Superior temporal gyrus (tissue), 1 donor: ENCODE measurements at regions not wholly inside any gene's neighbourhood (a gene's known extent, or its start where the extent isn't known, plus 50 kb on each side); places are given as distances from the start of the nearest gene placed in this dataset.
"Not testable (repeated sequence)": the region's sequence is repeated elsewhere in the genome, so short reads cannot be mapped to it uniquely, and the experiment has no call there.

Experiments used
- DNase-seq: peaks from one replicate; pipeline ENCODE4 v3.0.0-alpha.2; 2016; ENCODE audit errors: extremely low spot score

DNA sequence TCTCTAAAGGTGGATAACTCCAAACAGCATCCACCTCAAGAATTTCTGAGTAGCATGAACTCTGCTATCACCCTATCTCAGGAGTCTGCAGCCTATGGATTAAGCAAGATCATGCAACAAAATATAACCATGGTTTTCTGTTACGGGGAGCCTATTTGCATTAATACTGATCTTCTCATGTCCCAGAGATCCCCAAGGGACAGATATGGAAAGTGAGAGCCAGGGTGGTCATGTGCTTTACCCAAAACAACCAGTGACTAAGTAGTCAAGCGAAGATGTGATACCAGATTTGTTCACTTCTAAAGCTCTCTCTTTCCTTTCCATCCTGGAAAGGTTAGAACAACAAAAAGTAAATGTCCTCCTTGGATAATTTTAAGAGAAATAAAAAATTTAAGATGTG lies 125.1 kb downstream of the PRRX1 start:
- no peak for DNase-seq

DNA sequence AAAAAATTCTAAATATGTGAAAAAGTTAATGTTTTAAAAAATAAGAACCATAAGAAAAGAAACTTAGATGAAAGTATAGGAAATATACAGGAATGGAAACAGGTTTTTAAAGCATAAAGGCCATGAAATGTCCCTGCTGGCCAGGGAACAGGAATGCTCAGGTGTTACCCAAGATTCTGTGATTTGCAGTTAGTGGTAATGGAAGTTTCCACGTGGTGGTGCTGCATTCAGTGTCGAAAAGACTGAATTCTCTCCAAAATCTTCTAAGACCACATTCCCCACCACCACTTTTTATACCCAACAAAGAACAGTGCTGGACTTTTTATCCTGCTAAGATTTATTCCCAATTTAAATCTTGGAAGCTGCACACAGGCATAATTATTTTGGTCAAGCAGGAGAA lies 126.2 kb downstream of the PRRX1 start:
- DNase-seq: no peak

DNA sequence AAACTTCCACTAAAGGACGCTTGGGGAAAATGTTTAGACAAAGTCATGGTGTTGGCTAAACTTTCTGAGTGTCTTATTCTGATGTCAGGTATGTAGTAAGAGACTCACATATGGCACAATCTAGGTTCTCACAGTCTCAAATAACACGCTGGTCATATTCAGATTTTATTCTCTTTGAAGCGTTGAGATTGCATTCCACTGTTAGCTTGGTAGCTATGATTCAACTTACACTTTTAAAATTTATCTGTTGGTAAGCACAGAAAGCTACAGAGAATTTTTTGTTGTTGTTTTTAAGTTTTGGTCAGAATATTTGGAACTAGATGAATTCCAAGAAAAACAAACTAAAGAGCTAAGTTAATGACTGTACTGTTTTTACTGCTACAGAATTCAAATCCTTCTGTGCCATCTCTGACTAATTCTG lies 126.7 kb downstream of the PRRX1 start:
- DNase-seq: no peak

DNA sequence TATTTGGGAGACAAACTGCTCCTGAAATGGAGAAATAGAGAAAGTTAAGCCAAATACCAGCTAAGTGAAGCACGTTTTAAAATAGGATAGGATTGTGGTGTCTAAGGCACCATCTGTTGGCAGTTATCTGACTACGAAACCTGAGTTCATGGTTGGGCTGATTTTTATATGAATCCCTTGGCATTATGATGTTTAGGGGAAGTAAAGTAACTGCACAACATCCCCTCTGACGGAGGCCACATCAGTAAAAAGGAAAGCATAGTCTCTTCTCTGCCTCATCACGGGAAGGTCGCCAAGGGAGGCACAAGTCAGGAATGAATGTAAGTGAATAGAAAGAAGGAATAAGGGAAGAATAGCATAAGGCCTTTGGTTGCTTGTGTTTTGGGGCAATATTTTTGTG lies 128.0 kb downstream of the PRRX1 start:
- no peak for DNase-seq

DNA sequence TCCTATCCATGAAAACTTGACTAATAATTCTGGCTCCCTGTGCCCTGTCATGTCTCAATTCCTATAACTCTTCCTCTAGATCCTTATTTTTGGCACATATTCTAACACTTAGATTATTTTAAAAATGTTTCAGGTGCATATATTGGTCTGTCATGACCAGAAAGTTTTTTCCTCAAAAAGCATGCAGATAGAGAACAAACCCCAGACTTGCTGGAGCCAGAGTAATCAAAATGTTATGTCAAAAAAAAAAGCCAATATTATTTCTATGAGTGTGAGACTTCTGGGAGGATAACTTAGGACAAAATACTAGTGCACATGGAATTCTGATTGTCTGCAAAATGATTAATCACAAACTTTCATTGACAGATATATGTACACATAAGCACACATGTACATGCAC lies 135.1 kb upstream of the MROH9 start:
- no peak for DNase-seq

DNA sequence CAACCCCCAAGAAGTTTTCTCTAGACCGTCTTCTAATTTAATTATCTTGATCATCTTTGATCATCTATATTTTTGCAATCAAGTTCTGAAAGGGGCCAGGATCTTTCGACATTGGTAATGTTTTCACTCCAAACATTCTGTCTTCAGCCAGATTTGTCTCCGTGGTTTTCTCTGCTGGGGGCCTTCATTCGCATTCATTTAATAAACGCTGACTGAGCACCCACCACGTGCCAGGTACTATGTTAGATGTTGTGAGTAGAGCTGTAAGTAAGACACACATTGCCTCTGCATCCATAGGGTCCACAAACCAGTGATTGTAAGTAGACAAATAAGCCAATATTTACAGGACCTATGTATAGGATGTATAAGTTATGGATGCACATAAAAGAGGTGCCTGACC lies 134.5 kb upstream of the MROH9 start:
- DNase-seq: no peak

GRCh38 chr1:170803711-170804110 lies 131.6 kb upstream of the MROH9 start:
- DNase-seq: no peak

- no peak for DNase-seq
Observed at GRCh38 chr1:170804419-170804818, 130.9 kb upstream of the MROH9 start.

GRCh38 chr1:170804879-170805278 lies 130.5 kb upstream of the MROH9 start:
- DNase-seq: no peak

DNA sequence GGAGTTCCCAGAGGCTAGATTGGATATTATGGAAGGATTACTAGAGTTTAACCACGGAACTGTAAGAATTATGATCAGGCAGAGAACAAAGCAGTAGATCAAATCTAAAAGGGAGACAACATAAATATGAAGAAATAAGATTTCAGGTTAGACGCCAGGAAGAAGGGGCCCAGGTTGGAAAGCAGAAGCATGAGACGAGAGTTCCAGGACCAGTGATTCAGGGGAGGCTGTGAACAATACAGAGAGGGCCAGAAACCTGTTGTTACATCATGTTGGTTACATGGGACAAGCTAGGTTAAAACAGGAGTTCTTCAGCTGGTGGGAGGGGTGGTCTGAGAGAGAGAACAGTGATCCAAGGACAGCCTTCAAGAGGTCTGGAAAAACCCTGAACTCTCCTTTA lies 128.4 kb upstream of the MROH9 start:
- DNase-seq: no peak

- no peak for DNase-seq
Observed at GRCh38 chr1:170807432-170807831, 127.9 kb upstream of the MROH9 start.

DNA sequence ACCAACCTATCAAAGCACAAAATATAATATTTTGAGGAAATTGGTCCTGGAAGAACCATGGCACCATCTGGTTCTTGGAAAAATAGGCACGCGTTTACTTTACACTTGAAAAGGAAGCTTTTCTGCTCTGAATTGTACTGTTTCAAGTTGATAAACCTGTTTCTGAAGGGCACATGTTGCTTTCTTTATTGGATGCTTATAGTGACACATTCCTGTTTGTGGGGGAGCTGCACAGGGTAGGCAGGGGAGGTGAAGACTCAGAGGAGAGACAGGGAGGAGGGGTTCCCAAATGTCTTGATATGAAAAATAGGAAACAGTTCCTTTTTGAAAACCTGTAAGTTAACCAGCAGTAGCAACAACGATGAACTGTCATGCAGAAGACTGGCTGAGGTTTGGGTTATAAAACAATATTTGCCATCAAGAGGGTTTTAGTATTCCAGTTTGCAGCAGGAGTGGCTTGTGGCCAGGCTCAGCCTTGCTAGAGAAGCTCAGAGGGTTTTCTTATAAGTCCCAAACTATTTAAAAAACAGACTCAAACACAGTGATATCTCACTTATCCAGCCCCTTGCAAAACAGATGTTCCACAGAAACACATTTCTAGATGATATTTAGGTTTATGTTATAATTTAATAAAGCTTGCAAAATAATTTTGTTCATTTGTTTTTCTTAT lies 127.0 kb upstream of the MROH9 start:
- no peak for DNase-seq

GRCh38 chr1:170811013-170811412 lies 124.3 kb upstream of the MROH9 start:
- DNase-seq: not testable (repeated sequence)

DNA sequence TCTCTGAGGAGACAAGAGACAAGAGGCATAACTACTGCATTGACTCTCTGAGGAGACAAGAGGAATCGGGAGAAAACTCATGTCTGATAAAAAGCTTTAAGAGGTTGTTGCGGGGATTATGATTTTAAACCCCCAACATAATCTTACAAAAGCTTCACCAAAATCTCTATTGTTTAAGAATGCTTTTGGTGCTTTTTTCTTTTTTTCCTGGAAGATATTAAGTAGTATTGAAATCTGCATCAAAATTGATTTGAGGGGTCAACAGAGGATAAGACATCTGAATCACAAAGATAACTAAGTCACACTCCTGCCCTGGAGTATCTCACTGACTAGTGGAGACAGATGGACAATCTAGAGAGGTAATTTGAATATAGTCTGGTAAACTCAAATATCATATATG lies 115.6 kb upstream of the MROH9 start:
- no peak for DNase-seq

DNA sequence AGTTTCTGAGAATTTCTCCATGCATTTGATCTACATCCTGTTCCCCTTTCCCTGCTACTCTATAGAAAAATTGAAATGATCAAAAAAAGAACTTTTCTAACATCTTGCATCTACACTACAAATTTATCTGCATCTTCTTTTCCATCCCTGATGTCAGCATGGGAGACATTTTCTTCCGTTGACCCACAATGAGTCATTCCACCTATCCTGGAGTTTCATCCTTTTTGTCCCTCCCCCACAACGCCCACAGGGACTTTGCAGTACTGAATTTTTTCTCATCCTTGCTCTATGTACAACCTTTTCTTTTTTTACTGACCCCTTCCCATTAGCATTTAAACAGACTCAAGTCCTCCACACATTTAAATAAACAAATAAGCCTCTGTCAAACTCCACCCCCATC lies 112.2 kb upstream of the MROH9 start:
- no peak for DNase-seq

DNA sequence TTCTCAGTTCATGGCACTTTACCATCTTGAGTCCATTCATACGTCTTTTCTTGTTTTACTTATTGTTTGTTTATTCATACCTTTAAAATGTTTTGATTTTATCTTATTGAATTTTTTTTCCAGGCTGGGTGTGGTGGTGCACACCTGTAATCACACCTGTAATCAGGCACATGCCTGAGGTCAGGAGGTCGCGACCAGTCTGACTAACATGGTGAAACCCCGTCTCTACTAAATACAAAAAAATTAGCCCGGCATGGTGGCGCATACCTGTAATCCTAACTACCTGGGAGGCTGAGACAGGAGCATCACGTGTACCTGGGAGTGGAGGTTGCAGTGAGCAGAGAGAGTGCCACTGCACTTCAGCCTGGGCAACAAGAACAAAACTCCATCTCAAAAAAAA lies 104.1 kb upstream of the MROH9 start:
- no peak for DNase-seq

- no peak for DNase-seq
Observed at GRCh38 chr1:170836141-170836540, 99.2 kb upstream of the MROH9 start.

DNA sequence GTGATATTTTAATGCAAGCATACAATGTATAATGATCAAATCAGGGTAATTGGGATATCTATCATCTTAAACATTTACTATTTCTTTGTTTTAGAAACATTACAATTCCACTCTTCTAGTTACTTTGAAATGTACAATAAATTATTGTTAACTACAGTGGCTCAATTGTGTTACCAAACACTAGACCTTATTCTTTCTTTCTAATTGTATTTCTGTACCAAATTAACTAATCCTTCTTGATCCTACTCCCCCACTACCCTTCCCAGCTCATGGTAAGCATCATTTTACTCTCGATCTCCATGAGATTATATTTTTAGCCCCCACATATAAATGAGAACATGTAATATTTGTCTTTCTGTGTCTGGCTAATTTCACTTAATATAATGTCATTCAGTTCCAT lies 95.0 kb upstream of the MROH9 start:
- peak; percentile 67 for DNase-seq

- DNase-seq: no peak
Observed at GRCh38 chr1:170853302-170853701, 82.0 kb upstream of the MROH9 start.

GRCh38 chr1:170853867-170854266 lies 81.5 kb upstream of the MROH9 start:
- no peak for DNase-seq

DNA sequence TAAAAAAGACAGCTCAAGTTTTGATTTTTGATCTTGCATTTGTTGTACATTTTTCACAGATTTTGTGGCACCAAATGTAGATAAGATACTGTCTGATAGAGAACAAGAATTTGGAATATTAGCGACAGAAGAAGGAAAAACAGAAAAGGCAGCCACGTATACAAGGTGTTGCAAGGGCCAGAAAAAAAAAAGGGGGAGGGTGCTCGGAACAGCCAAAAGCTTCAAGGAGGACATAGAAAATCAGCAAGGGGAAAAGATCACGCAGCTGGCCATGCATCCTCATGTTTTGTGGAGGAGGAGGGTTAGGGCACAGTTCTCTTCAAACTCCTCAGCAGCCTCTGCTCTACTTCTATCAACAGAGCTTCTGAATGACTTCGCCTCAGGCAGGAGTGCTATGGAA lies 80.7 kb upstream of the MROH9 start:
- no peak for DNase-seq

- DNase-seq: no peak
Observed at GRCh38 chr1:170856455-170856854, 78.9 kb upstream of the MROH9 start.

- DNase-seq: no peak
Observed at GRCh38 chr1:170857955-170858354, 77.4 kb upstream of the MROH9 start.

- DNase-seq: no peak
Observed at GRCh38 chr1:170863621-170864020, 71.7 kb upstream of the MROH9 start.
